ENCODE measurements at regions not wholly inside any gene's neighbourhood (a gene's known extent, or its start where the extent isn't known, plus 50 kb on each side); places are given as distances from the start of the nearest gene placed in this dataset.

DNA sequence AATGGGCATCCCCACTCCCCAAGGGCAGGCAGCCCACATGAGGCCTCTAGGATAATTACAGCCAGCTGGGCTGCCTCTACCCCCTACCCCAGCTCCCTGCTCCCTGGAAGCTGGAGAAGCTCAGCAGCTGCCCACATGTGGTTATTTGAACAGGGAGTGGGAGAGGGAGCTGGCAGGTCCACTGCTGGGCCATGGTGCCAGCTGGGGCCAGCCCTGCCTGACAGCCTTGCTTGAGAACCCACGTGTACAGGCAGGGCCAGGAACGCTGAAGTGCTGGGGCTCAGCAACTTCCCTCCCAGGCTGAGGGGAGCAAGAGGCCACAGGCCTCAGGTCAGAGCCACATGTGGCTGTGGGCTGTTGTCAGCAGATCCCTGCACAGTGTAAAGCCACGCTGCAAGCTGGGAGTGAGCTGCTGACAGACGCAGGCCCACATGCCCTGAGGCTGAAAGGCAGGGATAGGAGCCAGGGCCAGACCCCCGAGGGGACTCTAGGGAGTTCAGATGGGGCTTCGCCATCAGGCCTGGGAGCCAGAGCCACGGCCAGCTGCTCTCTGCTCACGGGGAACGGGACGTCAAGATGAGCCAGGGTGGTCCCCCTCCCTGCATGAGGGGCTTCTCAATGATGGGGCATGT is 129.0 kb downstream of the SYF2 start:
- Histone ChIP-seq H2AFZ (ENCODE audit: low read depth, low read length) (no peak overlapping the region), H3K27me3 (ENCODE audit: insufficient read depth, low read depth, low read length) (no peaks in the 10 kb centered on the region), H3K9me3 (ENCODE audit: low read length) (no peaks in the 10 kb centered on the region), H3K36me3 (ENCODE audit: insufficient read depth, low read length) (no peaks in the 10 kb centered on the region), H3K79me2 (replicated peaks; ENCODE audit: insufficient read depth, low read length) (no peaks in the 10 kb centered on the region), H3K9ac (ENCODE audit: low read length) (no peak overlapping the region), H3K9me2 (ENCODE audit: insufficient read depth, low read length) (no peaks in the 10 kb centered on the region), H3K4me2 (ENCODE audit: low read length) (no peak overlapping the region), H4K20me1 (ENCODE audit: insufficient read depth) (no peaks in the 10 kb centered on the region), H3F3A (ENCODE audit: insufficient read depth, low read length, poor library complexity, severe bottlenecking) (no peaks in the 10 kb centered on the region), H3K27ac (ENCODE audit: low read length) (no peak overlapping the region), H3K4me3 (ENCODE audit: low read length) (no peak overlapping the region)
- TF ChIP-seq RAD21 (conservative IDR thresholded peaks at IDR 0.05) (no peak), POLR2AphosphoS5 (IDR thresholded peaks at IDR 0.05) (no peak), CTCF (IDR thresholded peaks at IDR 0.05; ENCODE audit: poor library complexity, severe bottlenecking) (no peak), EZH2 (IDR thresholded peaks at IDR 0.05; ENCODE audit: borderline replicate concordance, insufficient read depth, low read length, poor library complexity, severe bottlenecking) (no peak), TAF1 (IDR thresholded peaks at IDR 0.05; ENCODE audit: low read depth) (no peak), EP300 (conservative IDR thresholded peaks at IDR 0.05; ENCODE audit: poor library complexity, severe bottlenecking) (no peak)
- TF ChIP-seq, protein P1, sequence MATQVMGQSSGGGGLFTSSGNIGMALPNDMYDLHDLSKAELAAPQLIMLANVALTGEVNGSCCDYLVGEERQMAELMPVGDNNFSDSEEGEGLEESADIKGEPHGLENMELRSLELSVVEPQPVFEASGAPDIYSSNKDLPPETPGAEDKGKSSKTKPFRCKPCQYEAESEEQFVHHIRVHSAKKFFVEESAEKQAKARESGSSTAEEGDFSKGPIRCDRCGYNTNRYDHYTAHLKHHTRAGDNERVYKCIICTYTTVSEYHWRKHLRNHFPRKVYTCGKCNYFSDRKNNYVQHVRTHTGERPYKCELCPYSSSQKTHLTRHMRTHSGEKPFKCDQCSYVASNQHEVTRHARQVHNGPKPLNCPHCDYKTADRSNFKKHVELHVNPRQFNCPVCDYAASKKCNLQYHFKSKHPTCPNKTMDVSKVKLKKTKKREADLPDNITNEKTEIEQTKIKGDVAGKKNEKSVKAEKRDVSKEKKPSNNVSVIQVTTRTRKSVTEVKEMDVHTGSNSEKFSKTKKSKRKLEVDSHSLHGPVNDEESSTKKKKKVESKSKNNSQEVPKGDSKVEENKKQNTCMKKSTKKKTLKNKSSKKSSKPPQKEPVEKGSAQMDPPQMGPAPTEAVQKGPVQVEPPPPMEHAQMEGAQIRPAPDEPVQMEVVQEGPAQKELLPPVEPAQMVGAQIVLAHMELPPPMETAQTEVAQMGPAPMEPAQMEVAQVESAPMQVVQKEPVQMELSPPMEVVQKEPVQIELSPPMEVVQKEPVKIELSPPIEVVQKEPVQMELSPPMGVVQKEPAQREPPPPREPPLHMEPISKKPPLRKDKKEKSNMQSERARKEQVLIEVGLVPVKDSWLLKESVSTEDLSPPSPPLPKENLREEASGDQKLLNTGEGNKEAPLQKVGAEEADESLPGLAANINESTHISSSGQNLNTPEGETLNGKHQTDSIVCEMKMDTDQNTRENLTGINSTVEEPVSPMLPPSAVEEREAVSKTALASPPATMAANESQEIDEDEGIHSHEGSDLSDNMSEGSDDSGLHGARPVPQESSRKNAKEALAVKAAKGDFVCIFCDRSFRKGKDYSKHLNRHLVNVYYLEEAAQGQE (IDR thresholded peaks at IDR 0.05; ENCODE audit: borderline replicate concordance): no peak

DNA sequence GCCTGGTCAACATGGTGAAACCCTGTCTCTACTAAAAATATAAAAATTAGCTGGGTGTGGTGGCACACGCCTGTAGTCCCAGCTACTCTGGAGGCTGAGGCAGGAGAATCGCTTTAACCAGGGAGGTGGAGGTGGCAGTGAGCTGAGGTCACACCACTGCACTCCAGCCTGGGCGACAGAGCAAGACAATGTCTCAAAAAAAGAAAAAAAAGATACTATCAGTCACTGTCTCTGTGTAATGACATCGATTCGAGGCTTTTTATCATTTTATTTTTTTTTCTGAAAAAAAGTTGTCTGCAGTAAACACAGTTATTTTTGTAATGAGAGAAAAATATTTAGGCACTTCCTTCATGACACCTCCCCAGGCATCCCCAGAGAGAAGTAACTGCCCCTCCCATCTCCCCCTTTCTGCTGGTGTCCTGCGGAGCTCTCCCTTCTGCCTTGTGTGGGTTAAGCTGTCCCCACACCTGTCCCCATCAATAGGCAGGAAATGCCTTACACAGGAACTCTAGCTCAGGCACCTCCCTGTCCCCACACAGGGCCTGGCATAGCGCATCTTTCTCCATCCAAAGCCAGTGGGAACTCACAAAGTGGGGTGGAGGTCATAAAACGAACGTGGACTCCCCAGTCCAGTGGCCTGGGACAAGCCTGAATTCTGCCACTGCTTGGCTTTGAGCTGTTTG is 132.0 kb downstream of the SYF2 start:
- Histone ChIP-seq H3F3A (ENCODE audit: insufficient read depth, low read length, poor library complexity, severe bottlenecking) (no peaks in the 10 kb centered on the region), H3K79me2 (replicated peaks; ENCODE audit: insufficient read depth, low read length) (no peaks in the 10 kb centered on the region), H3K4me3 (ENCODE audit: low read length) (no peak overlapping the region), H3K9me3 (ENCODE audit: low read length) (no peaks in the 10 kb centered on the region), H3K27me3 (ENCODE audit: insufficient read depth, low read depth, low read length) (no peaks in the 10 kb centered on the region), H3K27ac (ENCODE audit: low read length) (no peak overlapping the region), H3K9me2 (ENCODE audit: insufficient read depth, low read length) (no peaks in the 10 kb centered on the region), H2AFZ (ENCODE audit: low read depth, low read length) (no peak overlapping the region), H3K36me3 (ENCODE audit: insufficient read depth, low read length) (no peaks in the 10 kb centered on the region), H3K4me2 (ENCODE audit: low read length) (no peak overlapping the region), H3K9ac (ENCODE audit: low read length) (no peak overlapping the region), H4K20me1 (ENCODE audit: insufficient read depth) (no peaks in the 10 kb centered on the region)
- no peak for TF ChIP-seq CTCF (IDR thresholded peaks at IDR 0.05; ENCODE audit: poor library complexity, severe bottlenecking)
- TF ChIP-seq MXI1 (conservative IDR thresholded peaks at IDR 0.05; ENCODE audit: poor library complexity, severe bottlenecking): no peak
- no peak for TF ChIP-seq TAF1 (IDR thresholded peaks at IDR 0.05; ENCODE audit: low read depth)
- TF ChIP-seq POLR2AphosphoS5 (IDR thresholded peaks at IDR 0.05): no peak
- no peak for TF ChIP-seq RAD21 (conservative IDR thresholded peaks at IDR 0.05)
- no peak for TF ChIP-seq EZH2 (IDR thresholded peaks at IDR 0.05; ENCODE audit: borderline replicate concordance, insufficient read depth, low read length, poor library complexity, severe bottlenecking)
- no peak for TF ChIP-seq SMC3 (conservative IDR thresholded peaks at IDR 0.05; ENCODE audit: poor library complexity)
- TF ChIP-seq, protein P1 (IDR thresholded peaks at IDR 0.05; ENCODE audit: borderline replicate concordance): no peak
- TF ChIP-seq EP300 (conservative IDR thresholded peaks at IDR 0.05; ENCODE audit: poor library complexity, severe bottlenecking): no peak
